ENCODE measurements at regions not wholly inside any gene's neighbourhood (a gene's known extent, or its start where the extent isn't known, plus 50 kb on each side); places are given as distances from the start of the nearest gene placed in this dataset.
"Not testable (repeated sequence)": the region's sequence is repeated elsewhere in the genome, so short reads cannot be mapped to it uniquely, and the experiment has no call there.

DNA sequence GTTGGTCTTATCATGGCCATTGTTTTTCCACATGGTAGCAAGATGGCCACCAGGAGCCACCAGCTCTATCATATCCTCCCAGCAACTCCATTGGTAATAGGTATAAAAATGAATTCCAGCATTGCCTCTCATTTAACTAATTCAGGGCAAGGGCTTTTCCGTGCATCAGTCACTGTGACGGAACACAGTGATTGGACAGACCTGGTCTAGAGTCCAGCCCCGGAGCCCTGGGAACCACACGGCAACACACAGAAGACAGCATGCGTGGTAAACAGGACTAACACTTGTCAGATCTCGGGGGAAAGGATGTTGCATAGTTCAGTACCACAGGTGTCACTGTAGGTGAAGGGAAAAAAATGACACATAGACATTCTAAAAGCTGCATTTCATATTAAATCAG is 638.0 kb upstream of the RBFOX1 start:
- ChIA-PET CTCF (no interaction called here), POLR2A (no interaction called here)
- DNase-seq (ENCODE audit: low read depth, low spot score), result no peak
- H3K4me3 ChIP-seq (ENCODE audit: low read depth, low read length), result no peak overlapping the region
- TF ChIP-seq, protein P1, sequence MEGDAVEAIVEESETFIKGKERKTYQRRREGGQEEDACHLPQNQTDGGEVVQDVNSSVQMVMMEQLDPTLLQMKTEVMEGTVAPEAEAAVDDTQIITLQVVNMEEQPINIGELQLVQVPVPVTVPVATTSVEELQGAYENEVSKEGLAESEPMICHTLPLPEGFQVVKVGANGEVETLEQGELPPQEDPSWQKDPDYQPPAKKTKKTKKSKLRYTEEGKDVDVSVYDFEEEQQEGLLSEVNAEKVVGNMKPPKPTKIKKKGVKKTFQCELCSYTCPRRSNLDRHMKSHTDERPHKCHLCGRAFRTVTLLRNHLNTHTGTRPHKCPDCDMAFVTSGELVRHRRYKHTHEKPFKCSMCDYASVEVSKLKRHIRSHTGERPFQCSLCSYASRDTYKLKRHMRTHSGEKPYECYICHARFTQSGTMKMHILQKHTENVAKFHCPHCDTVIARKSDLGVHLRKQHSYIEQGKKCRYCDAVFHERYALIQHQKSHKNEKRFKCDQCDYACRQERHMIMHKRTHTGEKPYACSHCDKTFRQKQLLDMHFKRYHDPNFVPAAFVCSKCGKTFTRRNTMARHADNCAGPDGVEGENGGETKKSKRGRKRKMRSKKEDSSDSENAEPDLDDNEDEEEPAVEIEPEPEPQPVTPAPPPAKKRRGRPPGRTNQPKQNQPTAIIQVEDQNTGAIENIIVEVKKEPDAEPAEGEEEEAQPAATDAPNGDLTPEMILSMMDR (IDR thresholded peaks at IDR 0.05; ENCODE audit: insufficient read depth, low read length, missing control alignments), result no peak

DNA sequence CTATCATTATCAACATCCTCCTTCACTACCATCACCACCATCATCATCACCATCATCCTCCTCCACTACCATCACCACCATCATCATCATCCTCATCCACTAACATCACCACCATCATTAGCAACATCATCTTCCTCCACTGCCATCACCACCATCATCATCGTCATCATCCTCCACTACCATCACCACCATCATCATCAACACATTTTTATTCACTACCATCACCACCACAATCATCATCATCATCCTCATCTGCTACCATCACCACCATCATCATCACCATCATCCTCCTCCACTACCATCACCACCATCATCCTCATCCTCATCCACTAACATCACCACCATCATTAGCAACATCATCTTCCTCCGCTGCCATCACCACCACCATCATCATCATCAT is 639.2 kb upstream of the RBFOX1 start:
- H3K4me3 ChIP-seq (ENCODE audit: low read depth, low read length); DNase-seq (ENCODE audit: low read depth, low spot score); CTCF ChIA-PET; POLR2A ChIA-PET: not testable (repeated sequence)

DNA sequence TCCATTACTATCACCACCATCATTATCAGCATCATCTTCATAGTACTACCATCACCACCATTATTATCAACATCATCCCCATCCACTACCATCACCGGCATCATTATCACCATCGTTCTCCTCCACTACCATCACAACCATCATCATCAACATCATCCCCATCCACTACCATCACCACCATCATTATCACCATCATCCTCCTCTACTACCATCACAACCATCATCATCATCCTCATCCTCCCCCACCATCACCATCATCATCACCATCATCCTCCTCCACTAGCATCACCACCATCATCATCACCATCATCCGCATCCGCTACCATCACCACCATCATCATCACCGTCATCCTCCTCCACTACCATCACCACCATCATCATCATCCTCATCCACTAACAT is 639.8 kb upstream of the RBFOX1 start:
- ChIA-PET CTCF (no interaction called here), POLR2A (no interaction called here)
- no peak for DNase-seq (ENCODE audit: low read depth, low spot score)
- H3K4me3 ChIP-seq (ENCODE audit: low read depth, low read length), result no peak overlapping the region
- TF ChIP-seq, protein P1 (IDR thresholded peaks at IDR 0.05; ENCODE audit: insufficient read depth, low read length, missing control alignments), result no peak

DNA sequence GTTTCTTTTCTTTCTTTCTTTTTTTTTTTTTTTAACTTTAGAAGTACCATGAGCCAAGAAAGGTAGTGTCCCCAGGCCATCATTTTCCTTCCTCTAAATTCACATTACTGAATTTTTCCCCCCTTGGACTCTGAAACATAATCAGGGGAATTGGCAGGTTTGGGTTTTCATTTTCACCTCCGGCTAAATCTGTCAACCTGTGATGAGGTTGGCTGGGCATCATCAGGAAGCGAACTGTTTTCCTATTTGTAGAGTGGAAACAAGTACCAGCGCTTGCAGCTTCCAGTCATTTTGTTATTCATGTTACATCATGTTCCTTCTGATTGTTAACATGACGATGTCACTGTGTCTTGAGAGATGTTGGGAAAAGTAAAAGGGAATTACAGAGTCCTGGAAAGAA is 641.9 kb upstream of the RBFOX1 start:
- CTCF ChIA-PET, result no interaction called here
- no peak for DNase-seq (ENCODE audit: low read depth, low spot score)
- H3K4me3 ChIP-seq (ENCODE audit: low read depth, low read length), result no peak overlapping the region
- POLR2A ChIA-PET, result no interaction called here
- TF ChIP-seq, protein P1 (IDR thresholded peaks at IDR 0.05; ENCODE audit: insufficient read depth, low read length, missing control alignments), result no peak

DNA sequence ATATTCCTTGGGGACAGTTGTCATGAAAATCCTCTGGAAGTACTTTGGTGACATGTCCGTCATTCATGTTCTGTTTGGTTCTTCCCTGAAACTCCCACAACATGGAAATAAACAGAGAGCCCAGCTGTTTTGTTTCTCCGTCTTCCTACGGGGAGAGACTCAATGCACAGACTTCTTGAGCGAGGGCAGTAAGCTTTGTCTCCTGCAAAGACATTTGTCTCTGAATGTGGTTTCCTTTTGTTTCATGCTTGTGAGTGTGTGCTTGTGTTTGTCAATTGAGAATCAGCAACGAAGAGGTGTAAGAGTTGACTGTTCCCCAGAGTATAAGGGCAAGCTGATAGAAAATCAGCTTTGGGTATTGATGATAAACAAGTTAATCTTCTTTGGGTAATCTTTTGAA is 643.0 kb upstream of the RBFOX1 start:
- H3K4me3 ChIP-seq (ENCODE audit: low read depth, low read length), result no peak overlapping the region
- ChIA-PET POLR2A (no interaction called here), CTCF (no interaction called here)
- DNase-seq (ENCODE audit: low read depth, low spot score), result no peak
- TF ChIP-seq, protein P1 (IDR thresholded peaks at IDR 0.05; ENCODE audit: insufficient read depth, low read length, missing control alignments), result no peak

DNA sequence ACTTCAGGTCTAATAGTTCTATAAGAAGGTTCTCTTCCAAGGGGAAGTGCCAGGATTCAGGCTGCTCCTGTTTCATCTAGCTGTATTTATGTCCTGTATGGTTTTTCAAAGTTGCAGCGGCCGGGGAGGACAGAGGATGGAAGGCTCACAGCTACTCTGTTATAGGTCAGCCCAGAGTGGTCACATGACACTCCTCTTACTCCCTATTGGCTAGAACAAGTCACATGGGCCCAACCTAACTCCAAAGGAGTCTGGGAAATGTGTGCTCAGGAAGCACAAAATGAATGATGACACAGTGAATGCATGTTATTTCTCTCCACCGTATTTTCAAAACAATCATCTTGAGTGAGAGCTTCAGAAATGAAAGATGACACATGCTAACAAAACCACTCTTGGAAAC is 645.1 kb upstream of the RBFOX1 start:
- no peak overlapping the region for H3K4me3 ChIP-seq (ENCODE audit: low read depth, low read length)
- no peak for DNase-seq (ENCODE audit: low read depth, low spot score)
- TF ChIP-seq, protein P1 (IDR thresholded peaks at IDR 0.05; ENCODE audit: insufficient read depth, low read length, missing control alignments), result no peak
- ChIA-PET CTCF (no interaction called here), POLR2A (no interaction called here)

DNA sequence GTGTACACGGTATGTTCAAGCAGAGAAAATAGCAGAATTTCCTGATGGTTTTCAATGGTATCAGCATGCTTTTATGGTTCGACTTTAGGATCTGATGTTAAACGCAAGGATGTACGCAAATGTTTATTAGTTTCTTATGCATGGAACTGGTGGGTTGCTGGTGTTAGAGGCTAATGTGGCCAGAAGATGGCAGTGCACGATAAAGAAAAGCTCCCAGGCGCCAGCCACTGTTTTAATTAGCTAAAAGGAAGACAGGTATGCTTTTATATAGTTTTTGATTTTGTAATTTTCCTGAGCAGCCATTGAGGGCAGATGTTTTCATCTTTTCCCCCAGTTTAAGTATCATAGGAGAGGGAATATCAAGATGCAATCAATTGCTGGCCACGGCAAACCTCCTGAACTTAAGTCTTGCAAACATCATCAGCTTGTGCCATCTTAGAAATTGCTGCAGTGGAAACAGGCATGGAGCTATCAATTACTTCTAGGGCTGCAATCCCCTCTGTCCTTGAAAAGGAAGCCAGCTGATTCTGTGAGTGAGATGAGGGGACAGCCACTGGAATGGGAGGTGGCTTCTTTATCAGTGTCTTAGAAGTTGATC is 648.5 kb upstream of the RBFOX1 start:
- no peak for DNase-seq (ENCODE audit: low read depth, low spot score)
- CTCF ChIA-PET, result no interaction called here
- TF ChIP-seq, protein P1 (IDR thresholded peaks at IDR 0.05; ENCODE audit: insufficient read depth, low read length, missing control alignments), result no peak

More for the DNA sequence above, 648.5 kb upstream of the RBFOX1 start:
- H3K4me3 ChIP-seq (ENCODE audit: low read depth, low read length), result no peak overlapping the region
- POLR2A ChIA-PET, result no interaction called here

All from AG04449 (cell line).